NCI-H345 treated with DMSO at 0.1 percent for 48 hours (cell line): ENCODE measurements at regions not wholly inside any gene's neighbourhood (a gene's known extent, or its start where the extent isn't known, plus 50 kb on each side); places are given as distances from the start of the nearest gene placed in this dataset.

Experiments
- DNase-seq: peaks from one replicate; lab custom pipeline; 2025; ENCODE audit not compliant: unreplicated experiment; lab: John Stamatoyannopoulos, UW

DNA sequence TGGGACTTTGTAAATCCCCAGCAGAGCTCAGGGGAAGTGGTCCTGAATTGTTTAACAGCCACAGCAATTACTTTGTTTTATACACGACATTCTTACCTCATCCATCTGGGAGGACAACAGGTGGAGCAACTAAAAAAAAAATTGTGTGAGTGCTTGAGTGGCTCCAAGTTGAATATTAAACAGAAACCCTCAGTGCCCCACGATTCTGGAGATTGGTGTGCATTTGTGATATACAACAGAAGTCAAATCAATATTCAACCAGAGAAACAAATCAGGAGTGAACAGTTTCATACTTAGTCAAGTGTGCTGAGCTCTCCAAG is 204.8 kb downstream of the HAPSTR1 start:
- DNase-seq = no peak

DNA sequence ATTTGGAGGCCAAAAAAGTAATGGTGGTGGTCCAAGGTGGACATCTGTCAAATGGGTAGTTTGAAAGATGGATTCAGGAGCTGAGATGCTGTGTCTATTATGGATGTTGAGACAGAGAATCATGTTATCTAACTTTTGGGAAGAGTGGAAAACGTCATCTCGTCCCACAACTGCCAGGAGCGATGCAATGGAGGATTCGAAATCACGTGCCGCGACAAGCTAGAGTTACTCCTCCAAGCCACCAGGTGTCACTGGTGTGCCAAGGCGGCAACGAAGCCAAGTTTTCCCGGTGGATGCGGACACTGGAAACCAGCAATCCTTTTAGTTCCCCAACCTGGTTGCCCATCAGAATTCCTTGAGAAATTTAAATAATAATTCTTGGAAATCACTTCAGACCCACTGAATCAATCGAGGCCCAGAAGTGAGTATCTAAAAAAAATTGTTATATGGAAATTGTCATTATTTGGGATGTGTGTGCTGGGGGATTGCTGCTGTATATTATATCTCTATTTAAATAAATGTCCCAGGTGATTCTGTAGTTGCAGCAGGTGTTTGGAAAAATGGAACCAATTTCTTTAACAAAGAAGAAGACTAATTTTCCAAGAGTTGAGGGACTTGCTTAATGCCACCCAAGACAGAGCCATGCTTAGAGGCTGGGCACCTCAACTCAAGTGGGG is 206.1 kb downstream of the HAPSTR1 start:
- DNase-seq = no peak

DNA sequence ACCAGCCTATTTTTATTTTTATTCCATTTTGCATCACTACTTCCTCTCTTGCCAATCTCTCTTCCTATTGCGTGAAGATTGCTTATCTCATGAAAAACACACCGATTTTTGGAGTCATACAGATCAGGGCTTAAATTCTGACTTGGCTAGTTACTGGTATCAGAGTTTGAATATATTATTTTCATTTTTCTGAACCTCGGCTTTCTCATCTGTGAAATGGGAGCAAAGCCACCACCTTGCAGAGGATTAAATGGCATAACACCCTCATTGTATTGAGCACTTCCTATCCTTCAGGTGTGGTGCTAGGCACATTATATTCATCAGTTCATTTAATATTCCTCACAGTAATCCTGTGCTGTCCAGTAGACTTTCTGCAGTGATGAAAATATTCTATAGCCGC is 208.8 kb downstream of the HAPSTR1 start:
- DNase-seq = no peak

DNA sequence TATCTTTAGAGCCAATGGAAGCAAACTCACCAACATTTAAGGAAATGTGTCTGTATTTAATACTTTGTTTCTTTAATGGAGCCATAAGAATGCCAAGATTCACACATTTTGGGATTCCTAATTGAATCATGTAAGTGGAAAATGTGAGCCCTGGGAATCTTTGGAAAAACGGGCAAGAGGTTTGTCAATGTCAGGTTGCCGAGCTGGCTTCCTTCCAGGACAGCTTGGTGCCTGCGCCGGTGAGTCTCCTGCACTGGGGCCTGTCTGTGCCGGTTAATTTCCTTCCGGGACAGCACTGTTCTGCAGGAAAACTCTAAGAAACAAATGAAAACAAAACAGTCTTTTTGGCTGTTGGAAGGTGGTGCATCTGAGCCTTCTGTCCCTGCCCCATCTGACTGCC is 210.6 kb downstream of the HAPSTR1 start:
- DNase-seq = no peak

DNA sequence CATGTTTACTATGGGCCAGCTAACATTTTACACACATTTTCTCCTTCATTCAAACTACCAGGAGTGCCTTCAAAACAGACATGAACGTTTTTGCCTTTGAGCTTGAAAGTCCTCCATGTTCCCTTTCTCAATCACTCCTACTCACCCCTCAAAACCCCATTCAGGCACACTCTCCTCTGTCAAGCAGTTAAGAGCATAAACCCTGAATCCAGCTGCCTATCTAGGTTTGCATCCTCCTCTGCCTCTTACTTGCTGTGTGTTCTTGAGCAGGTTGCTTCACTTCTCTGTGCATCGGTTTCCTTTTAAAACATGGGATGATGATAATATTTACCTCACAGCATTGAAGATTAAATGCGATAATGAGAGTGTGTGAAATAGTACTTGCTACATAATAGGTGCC is 215.3 kb downstream of the HAPSTR1 start:
- DNase-seq = no peak

DNA sequence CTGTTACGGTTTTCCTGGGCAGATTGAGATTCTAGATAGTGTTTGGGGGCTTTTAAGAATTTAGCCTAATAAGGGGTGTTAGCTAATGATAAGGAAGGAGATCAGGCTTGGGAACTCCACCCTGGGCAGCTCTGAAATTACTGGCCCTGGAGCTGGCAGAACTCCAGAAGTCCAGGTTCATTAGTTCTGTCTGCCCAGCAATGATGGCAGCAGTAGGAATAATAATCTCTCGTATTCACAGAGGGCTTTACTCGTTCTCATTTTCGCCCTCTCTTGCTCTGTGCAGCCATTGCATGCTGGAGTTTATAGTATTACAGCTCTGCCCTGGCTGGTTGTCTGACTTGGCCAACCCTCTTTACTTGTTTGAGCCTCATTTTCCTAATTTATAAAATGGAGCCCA is 216.0 kb downstream of the HAPSTR1 start:
- DNase-seq = no peak

DNA sequence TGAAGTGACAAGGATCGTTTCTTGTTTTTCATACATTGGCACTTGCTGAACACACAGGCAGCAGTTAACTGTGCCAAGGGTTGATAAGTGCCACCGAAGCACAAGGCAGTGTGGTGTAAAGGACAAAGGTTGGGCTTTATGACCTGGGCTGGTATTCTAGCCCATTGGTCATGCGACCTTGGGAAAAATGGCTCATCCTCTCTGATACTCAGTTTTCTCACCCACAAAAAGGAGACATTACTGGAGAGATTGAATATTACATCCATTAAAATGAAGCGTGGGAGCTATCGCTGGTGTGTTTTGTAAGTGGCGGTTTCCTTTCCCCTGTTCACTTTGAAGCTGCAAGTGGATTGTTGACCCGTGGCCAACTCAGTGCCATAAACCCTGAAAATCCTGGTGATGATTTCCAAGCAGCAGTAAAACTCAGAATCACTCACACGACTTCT is 216.9 kb downstream of the HAPSTR1 start:
- DNase-seq = no peak

DNA sequence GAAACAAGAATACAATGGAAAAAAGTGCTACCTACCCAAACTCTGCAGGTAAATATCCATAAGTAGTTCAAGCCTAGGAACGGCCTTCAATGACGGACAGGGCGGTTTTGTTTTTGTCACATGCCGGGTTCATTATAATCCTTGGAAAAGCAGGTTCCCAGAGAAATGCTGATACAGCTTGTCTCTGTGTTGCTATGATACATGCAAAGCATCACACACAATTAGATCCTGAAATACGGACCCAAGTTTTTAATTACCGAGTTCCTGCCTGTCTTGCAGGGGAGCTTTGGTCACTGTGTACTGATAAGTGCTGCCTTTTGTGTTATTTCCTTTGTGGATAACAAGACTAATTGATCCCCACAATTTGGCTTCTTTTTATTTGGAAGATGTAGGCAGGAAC is 217.4 kb downstream of the HAPSTR1 start:
- DNase-seq = no peak

DNA sequence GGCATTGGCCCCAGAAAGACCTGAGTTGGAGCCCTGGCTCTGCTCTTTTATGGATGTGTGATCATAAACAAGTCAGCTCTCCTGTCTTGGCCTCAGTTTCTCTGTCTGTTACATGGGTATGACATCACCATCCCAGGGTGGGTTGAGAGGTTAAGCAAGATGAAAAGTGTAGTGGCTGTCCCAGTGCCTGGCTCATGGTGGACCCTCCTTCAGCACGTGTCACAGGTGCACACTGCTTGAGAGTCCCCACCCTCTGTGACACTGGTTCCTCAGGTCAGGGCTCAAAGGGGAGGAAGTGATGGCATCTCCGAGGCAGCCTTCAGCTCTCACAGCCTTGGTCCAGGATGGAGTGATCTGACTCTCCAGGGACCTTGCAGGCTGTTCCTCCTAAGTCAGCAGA is 218.4 kb downstream of the HAPSTR1 start:
- DNase-seq = no peak

DNA sequence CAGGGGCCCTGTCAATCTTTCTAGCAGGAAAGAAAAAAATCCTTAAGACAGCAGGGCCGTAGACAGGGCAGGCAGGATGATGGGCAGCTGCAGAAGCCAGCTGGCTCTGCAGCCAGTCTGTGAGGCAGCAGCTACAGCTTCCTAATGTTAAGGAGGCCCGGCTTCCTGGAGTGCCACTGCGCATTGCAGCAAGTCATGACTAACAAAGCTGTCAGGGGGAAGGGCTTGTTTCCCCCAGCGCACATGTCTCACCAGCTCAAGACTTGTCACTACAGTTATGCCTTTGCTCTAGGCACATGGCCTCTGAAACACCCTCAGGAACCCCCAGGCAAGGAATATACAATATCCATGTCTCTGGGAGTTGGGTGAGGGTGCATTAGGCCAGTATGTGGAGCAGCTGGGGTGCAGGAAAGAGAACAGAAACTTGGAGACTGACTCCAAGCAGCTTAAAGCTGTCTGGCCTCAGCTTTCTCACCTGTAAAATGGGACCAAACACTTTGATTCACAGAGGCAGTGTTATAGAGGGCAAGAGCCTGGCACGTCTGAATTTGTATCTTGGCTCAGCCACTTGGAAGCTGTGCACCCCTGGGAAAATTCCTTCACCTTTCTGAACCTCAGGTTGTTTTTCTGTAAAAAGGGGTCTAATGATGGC is 220.0 kb downstream of the HAPSTR1 start:
- no peak for DNase-seq

DNA sequence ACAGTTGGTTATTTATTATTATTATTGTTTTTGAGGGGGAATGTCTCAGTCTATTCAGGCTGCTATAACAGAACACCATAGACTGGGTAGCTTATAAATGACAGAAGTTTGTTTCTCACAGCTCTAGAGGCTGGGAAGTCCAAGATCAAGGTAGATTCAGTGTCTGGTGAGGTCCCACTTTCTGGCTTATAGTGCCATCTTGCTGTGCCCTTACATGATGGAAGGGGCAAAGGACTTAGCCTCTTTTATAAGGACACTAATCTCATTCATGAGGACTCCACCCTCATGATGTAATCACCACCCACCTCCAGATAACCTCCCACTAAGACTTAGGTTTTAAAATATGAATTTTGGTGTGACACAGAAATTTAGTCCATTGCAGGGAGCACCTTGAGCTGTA is 224.6 kb downstream of the HAPSTR1 start:
- no peak for DNase-seq

DNA sequence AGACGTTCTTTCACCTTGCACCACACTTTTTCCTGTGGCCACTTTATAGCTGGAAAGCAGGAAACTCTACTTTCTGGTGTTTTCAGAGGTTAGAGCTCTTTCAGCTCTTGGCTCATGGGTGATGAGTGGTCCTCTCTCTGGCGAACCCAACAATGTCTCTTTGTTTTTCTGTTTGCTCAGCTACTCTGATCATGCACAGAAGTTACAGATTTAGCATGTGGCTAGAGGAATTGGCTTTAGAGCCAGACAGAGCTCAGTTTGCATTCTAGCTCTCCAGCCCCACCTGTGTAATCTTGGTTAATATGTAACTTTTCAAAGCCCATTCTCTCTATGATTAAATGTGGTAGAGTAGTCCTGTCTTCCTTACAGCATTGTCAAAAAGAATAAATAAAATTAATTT is 225.2 kb downstream of the HAPSTR1 start:
- DNase-seq = no peak

DNA sequence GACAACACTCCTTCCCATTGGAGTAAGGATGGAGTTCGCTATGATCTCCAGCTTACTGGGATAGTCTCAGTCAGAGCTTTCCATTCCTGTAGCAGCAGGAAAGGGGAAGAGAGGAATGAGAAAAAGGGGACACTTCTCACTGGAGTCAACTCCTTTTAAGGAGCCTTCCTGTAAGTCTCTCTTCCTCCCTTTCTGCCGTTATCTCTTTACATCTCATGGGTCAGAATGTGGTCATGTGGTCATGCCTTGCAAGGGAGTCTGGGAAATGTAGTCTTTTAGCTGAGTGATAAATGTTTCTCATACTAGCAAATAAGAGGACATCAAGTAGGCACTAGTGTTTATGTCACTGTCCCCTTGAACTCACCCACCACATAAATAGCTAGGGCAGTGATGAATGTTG is 227.3 kb downstream of the HAPSTR1 start:
- no peak for DNase-seq

DNA sequence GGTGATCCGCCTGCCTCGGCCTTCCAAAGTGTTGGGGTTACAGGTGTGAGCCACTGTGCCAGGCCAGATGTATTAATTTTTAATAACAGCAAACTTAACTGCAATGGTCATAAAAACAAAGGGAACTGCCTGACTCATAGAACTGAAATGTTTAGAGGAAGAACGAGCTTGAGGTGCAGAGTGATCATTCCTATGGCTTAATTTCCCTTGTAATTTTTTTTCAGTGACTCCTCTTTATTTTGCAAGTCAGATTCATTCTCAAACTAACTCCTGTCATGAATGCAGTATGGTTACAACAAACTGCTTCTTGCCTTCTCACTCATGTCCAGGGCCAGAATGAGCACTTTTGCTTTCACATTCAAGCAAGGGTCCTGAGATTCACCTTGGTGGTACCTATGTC is 231.3 kb downstream of the HAPSTR1 start:
- DNase-seq = no peak

DNA sequence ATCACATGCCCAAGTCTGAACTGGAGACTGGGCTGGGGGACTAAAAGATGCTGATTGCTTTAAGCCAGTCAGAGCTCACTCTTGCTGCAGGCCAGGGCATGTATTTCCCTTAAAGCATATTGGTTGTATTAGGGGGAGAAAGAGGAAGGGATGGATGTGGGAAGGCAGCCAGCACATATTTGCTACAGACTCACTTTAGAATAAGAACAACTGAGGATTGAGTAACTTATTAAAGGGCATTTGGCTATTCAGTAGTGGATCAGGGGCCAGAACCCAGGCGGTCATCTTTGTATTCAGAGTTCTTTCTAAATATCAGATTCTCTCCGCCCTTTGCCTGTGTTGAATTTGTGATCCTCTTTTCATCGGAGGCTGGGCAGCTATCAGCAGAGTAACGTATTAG is 231.7 kb downstream of the HAPSTR1 start:
- no peak for DNase-seq

DNA sequence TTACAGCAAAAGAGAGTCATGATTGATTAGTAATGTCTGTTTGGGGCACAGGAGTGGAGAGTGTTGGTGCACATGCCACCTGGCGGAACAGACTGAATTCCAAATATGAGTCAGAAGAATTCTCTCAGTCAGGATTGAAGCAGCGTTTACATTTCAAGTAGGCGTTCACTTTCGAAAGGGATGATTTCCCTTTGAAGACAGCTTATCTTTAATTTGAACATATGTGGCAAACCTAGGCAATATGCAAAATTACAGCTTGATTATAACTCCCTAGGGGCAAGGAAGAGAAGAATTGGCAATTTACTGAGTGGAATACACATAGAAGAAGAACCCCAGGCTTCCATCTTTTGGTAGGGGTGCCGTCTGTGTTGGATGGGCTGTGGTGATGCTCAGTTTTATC is 235.8 kb downstream of the HAPSTR1 start:
- DNase-seq = no peak

DNA sequence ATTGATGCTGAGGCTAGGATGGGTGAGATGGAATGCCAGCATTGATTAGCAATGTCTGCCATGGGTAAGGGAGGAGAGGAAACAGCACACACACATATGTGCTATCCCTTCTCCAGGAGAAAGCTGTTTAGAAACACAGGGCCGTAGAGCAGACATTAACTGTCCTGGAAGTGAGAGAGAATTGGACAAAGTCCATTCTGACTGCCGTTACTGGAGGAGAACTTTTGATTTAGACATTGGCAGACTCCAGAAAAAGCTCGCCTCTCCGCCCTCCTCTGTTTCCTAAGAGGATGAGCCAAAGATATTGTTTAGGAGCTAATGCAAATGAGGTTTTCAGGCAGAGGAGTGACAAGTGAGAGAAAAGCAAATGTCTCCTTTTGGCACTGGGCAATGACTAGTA is 237.0 kb downstream of the HAPSTR1 start:
- DNase-seq = no peak

DNA sequence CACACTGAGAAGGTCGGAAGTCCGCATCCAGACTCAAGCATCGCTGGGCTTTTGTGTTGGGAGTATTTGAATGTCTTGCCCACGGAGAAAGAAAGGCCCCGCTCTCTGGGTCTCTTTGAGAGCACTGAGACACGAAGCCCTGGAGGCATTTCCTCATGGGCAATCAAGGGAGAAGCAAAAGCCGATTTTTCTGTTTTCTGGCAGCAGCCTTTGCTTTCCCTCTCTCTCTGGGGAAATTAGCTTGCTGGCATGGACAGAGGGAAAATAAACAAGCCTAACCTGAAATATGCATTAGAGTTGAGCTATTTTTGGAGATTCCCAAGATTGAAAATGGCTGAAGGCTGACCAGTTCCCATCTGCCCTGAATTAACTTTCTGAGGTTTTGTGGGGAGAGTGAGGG is 238.7 kb downstream of the HAPSTR1 start:
- DNase-seq = no peak

DNA sequence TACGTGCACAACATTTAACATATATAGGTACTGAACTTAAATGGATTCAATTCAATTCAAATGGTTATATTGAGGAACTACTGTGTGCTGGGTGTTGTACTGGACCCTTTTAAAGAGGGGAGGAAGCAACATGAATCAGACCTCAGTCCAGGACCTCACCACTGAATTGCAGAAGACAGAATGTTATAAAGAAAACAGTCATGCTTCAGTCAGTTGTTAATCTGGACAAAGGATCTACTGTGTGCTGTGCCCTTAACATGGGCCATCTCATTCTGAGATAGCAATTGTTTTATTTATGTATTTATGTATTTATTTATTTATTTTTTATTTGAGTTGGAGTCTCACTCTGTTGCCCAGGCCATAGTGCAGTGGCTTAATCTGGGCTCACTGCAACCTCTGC is 240.1 kb downstream of the HAPSTR1 start:
- DNase-seq = no peak

DNA sequence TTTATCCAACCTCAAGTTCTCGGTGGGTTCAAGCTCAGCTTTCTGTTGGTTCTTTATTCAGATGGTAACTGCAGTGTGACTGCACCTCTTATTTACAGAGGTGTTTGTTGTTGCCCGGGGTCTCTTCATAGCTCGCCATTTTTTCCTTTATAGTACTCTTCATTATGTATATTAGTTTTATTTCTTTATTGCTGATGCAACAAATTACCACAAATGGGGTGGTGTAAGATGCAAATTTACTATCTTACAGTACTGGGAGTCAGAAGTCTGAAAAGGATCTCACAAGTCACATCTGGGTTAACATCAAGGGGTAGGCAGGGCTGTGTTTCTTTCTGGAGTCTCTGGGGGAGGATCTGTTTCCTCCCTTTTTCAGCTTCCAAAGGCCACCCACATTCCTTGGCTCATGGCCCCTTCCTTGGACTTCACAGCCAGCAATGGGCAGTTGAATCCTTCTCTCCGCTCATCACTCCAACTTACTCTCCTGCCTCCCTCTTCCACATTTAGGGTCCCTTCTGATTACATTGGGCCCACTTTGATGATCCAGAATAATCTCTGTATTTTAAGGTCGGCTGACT is 241.2 kb downstream of the HAPSTR1 start:
- DNase-seq = no peak

DNA sequence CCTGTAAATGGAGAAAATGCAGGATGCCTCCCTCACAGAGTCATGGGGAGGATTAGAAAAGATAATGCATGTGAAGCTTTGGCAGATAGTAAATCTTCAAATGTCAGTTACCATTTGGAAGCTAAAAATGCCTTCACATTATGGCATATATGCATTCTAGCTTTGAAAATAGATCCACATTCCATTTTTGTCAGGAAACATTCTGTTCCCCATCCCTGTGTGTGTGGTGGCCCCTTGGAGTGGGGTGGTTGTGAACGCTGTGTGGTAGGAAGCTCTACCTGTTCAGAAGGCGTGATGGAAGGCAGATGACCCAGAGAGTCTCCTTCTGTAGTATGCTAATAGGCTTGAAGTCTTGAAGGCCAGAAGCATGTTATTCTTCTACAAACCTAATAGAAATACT is 242.0 kb downstream of the HAPSTR1 start:
- no peak for DNase-seq

DNA sequence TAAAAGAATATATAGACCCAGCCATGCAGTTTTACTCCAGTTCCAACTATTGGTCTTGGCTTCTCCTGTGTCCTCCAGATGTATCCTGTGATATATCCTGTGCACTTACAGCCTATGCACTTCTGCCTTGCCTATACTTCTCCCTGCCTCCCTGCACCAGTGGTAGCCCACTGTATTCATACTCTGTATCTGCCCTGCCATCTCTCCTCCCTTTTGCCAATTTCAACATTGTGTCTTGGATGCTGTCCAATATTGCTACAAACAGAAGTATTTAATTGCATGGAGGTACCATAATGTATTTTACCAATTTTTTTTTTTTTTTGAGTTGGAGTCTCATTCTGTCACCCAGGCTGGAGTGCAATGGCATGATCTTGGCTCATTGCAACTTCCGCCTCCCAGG is 242.7 kb downstream of the HAPSTR1 start:
- DNase-seq = no peak
